Neural cell (in vitro differentiated cells): ENCODE measurements at regions not wholly inside any gene's neighbourhood (a gene's known extent, or its start where the extent isn't known, plus 50 kb on each side); places are given as distances from the start of the nearest gene placed in this dataset.

Experiments
- MXI1 ChIP-seq: fragments of 450-650 bp; conservative IDR thresholded peaks from 2 replicates; pipeline ENCODE4 v1.6.1; 2014; ENCODE audit warnings: antibody characterized with exemption, mild to moderate bottlenecking; ENCODE audit not compliant: poor library complexity, severe bottlenecking
- TF ChIP-seq, protein P1 (sequence below): IDR thresholded peaks from 2 replicates; pipeline ENCODE4 v1.6.1; 2012; ENCODE audit warnings: borderline replicate concordance
- TF ChIP-seq, protein P2 (sequence below): fragments of 450-650 bp; IDR thresholded peaks from 2 replicates; pipeline ENCODE4 v1.5.1; 2014; ENCODE audit warnings: antibody characterized with exemption, mild to moderate bottlenecking, moderate library complexity; ENCODE audit not compliant: poor library complexity, severe bottlenecking

DNA sequence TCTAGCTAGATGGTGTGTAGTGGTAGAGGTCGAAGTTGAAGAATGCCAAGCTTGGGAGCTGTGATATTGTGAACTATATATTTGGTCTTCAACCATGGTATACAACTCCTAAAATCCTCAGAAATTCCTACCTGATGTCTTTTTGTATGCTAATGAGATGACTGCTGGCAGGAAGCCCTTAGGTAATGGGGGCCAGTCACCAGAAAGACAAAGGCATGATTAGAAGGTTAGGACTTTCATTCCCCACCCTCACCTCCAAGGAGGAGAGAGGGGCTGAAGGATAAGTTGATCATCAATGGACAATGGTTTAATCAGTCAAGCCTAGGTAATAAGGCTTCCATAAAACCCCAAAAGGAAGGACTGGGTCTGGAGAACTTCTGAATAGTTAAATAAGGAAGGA, 285.7 kb upstream of the POU5F2 start:
- TF ChIP-seq, protein P1, sequence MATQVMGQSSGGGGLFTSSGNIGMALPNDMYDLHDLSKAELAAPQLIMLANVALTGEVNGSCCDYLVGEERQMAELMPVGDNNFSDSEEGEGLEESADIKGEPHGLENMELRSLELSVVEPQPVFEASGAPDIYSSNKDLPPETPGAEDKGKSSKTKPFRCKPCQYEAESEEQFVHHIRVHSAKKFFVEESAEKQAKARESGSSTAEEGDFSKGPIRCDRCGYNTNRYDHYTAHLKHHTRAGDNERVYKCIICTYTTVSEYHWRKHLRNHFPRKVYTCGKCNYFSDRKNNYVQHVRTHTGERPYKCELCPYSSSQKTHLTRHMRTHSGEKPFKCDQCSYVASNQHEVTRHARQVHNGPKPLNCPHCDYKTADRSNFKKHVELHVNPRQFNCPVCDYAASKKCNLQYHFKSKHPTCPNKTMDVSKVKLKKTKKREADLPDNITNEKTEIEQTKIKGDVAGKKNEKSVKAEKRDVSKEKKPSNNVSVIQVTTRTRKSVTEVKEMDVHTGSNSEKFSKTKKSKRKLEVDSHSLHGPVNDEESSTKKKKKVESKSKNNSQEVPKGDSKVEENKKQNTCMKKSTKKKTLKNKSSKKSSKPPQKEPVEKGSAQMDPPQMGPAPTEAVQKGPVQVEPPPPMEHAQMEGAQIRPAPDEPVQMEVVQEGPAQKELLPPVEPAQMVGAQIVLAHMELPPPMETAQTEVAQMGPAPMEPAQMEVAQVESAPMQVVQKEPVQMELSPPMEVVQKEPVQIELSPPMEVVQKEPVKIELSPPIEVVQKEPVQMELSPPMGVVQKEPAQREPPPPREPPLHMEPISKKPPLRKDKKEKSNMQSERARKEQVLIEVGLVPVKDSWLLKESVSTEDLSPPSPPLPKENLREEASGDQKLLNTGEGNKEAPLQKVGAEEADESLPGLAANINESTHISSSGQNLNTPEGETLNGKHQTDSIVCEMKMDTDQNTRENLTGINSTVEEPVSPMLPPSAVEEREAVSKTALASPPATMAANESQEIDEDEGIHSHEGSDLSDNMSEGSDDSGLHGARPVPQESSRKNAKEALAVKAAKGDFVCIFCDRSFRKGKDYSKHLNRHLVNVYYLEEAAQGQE: no peak
- TF ChIP-seq, protein P2, sequence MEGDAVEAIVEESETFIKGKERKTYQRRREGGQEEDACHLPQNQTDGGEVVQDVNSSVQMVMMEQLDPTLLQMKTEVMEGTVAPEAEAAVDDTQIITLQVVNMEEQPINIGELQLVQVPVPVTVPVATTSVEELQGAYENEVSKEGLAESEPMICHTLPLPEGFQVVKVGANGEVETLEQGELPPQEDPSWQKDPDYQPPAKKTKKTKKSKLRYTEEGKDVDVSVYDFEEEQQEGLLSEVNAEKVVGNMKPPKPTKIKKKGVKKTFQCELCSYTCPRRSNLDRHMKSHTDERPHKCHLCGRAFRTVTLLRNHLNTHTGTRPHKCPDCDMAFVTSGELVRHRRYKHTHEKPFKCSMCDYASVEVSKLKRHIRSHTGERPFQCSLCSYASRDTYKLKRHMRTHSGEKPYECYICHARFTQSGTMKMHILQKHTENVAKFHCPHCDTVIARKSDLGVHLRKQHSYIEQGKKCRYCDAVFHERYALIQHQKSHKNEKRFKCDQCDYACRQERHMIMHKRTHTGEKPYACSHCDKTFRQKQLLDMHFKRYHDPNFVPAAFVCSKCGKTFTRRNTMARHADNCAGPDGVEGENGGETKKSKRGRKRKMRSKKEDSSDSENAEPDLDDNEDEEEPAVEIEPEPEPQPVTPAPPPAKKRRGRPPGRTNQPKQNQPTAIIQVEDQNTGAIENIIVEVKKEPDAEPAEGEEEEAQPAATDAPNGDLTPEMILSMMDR: no peak
- no peak for TF ChIP-seq MXI1
